HepG2 (cell line): ENCODE measurements at regions not wholly inside any gene's neighbourhood (a gene's known extent, or its start where the extent isn't known, plus 50 kb on each side); places are given as distances from the start of the nearest gene placed in this dataset.
"Not testable (repeated sequence)": the region's sequence is repeated elsewhere in the genome, so short reads cannot be mapped to it uniquely, and the experiment has no call there.

Experiments used
- ATAC-seq: fragments of 200-7000 bp; cut with Tn5 transposase; 3 replicates; pipeline ENCODE4 v1.9.1; 2020; ENCODE audit warnings: mild to moderate bottlenecking, moderate library complexity
- BruUV-seq: library from RNA; stranded (reverse); fragments of 400-500 nt; replicated peaks from 2 replicates; lab custom pipeline; 2021; lab: Mats Ljungman, UMichigan
- CTCF ChIA-PET: fragments of 300-600 bp; formaldehyde crosslinking; extraction: SDS; loops from one replicate; lab custom pipeline; 2021; ENCODE audit warnings: low total read pairs, inconsistent platforms, low intra/inter-chr PET ratio; lab: Yijun Ruan, JAX
- POLR2A ChIA-PET: fragments of 350-600 bp; sonication (Branson Sonifier 250); formaldehyde crosslinking; loops from one replicate; lab custom pipeline; 2020; ENCODE audit warnings: antibody characterized with exemption, inconsistent platforms; lab: Yijun Ruan, JAX
- DNase-seq: peaks from one replicate; pipeline ENCODE4 v3.0.0-alpha.2; 2015; ENCODE audit warnings: low spot score
- FAIRE-seq: peaks from 3 replicates; lab custom pipeline; 2011; peaks lifted over from hg19 to GRCh38; lab: Jason Lieb, UNC
- H2AFZ ChIP-seq: one replicate; pipeline ENCODE4 v1.6.1; 2011; ENCODE audit warnings: low read length, inconsistent platforms
- H3K27ac ChIP-seq: fragments of 300-600 bp; 3 replicates; pipeline ENCODE4 v1.8.0; 2011; ENCODE audit warnings: mixed run types, mild to moderate bottlenecking, mixed read lengths, low read length, inconsistent platforms; ENCODE audit not compliant: insufficient read depth; ENCODE audit errors: extremely low read length
- H3K27me3 ChIP-seq, 2 experiments: fragments of 200-600 bp in 1 of 2; 2 replicates in 1 of 2; 3 replicates in 1 of 2; pipeline versions ENCODE4 v1.6.0 to v1.8.0; 2011; ENCODE audit warnings: low read length in 2 of 2, mild to moderate bottlenecking in 2 of 2, moderate library complexity in 2 of 2, inconsistent platforms in 1 of 2; ENCODE audit not compliant: insufficient read depth in 2 of 2, control insufficient read depth in 1 of 2
- H3K36me3 ChIP-seq, 2 experiments: fragments of 200-600 bp in 1 of 2; replicated peaks in 1 of 2; 2 replicates in 1 of 2; 3 replicates in 1 of 2; pipeline versions ENCODE4 v1.5.1 to v1.8.0; 2011; ENCODE audit warnings: low read length in 2 of 2, inconsistent platforms in 1 of 2; ENCODE audit not compliant: insufficient read depth in 2 of 2, control insufficient read depth in 1 of 2
- H3K4me1 ChIP-seq: 2 replicates; pipeline ENCODE4 v1.5.1; 2012; ENCODE audit warnings: low read length, inconsistent platforms; ENCODE audit not compliant: insufficient read depth
- H3K4me2 ChIP-seq: 2 replicates; pipeline ENCODE4 v1.6.0; 2011; ENCODE audit warnings: low read depth, low read length, inconsistent platforms
- H3K4me3 ChIP-seq, 3 experiments: fragments of 200-600 bp in 1 of 3; sonication (generic), shearing (Covaris generic) in 1 of 3; replicated peaks in 1 of 3; 2 replicates each; pipeline ENCODE4 v1.5.1; 2011 to 2016; ENCODE audit warnings: low read length in 3 of 3, inconsistent platforms in 2 of 3, low read depth in 2 of 3, mild to moderate bottlenecking in 2 of 3, control low read depth in 1 of 3, mixed read lengths in 1 of 3; ENCODE audit not compliant: insufficient read depth in 1 of 3
- H3K79me2 ChIP-seq: one replicate; pipeline ENCODE4 v1.6.1; 2011; ENCODE audit warnings: low read length, inconsistent platforms; ENCODE audit not compliant: insufficient read depth
- H3K9ac ChIP-seq: 2 replicates; pipeline ENCODE4 v1.6.0; 2011; ENCODE audit warnings: mild to moderate bottlenecking, low read depth, low read length, inconsistent platforms; ENCODE audit not compliant: insufficient read depth
- H3K9me3 ChIP-seq: 2 replicates; pipeline ENCODE4 v1.5.1; 2012; ENCODE audit warnings: mild to moderate bottlenecking, low read length
- H4K20me1 ChIP-seq: 2 replicates; pipeline ENCODE4 v1.6.0; 2011; ENCODE audit warnings: inconsistent platforms, mild to moderate bottlenecking, low read length, moderate library complexity; ENCODE audit not compliant: insufficient read depth
- DMAP1 ChIP-seq: IDR thresholded peaks from 2 replicates; pipeline ENCODE4 v1.6.1; 2016
- DNMT3B ChIP-seq: conservative IDR thresholded peaks from 2 replicates; pipeline ENCODE4 v1.6.1; 2016; ENCODE audit warnings: missing biosample characterization, control low read depth
- JDP2 ChIP-seq: sonication (generic); formaldehyde crosslinking; IDR thresholded peaks from 2 replicates; pipeline ENCODE4 v1.8.1; 2022; ENCODE audit warnings: missing genetic modification reagents, borderline replicate concordance
- TOE1 ChIP-seq: sonication (generic); formaldehyde crosslinking; IDR thresholded peaks from 2 replicates; pipeline ENCODE4 v1.4.0; 2020; ENCODE audit warnings: mild to moderate bottlenecking, missing genetic modification reagents
- ZNF598 ChIP-seq: sonication (generic); formaldehyde crosslinking; IDR thresholded peaks from 2 replicates; pipeline ENCODE4 v1.5.1; 2020; ENCODE audit warnings: mild to moderate bottlenecking, missing genetic modification reagents, borderline replicate concordance
- WGBS: methylation state at CpG from one replicate; pipeline ENCODE4 v1.1.6; 2017; ENCODE audit warnings: low lambda C conversion rate; 5-methylcytosine and 5-hydroxymethylcytosine counted together
- in situ Hi-C: cut with HindIII; loops from 2 replicates; pipeline ENCODE4 v1.10.0; 2017; ENCODE audit warnings: low pct_unique_long_range_greater_than_20kb; ENCODE audit not compliant: extremely low pct_ligation_motif_present
- intact Hi-C: fragments of 100-400 bp; cut with micrococcal nuclease; formaldehyde crosslinking; loops from one replicate; pipeline ENCODE4 v1.10.0; 2022; ENCODE audit not compliant: unreplicated experiment
- TF ChIP-seq, protein P1 (sequence below): sonication (generic); formaldehyde crosslinking; IDR thresholded peaks from 2 replicates; pipeline ENCODE4 v1.8.1; 2023; ENCODE audit warnings: mild to moderate bottlenecking, inconsistent platforms, moderate library complexity, missing genetic modification reagents, borderline replicate concordance

DNA sequence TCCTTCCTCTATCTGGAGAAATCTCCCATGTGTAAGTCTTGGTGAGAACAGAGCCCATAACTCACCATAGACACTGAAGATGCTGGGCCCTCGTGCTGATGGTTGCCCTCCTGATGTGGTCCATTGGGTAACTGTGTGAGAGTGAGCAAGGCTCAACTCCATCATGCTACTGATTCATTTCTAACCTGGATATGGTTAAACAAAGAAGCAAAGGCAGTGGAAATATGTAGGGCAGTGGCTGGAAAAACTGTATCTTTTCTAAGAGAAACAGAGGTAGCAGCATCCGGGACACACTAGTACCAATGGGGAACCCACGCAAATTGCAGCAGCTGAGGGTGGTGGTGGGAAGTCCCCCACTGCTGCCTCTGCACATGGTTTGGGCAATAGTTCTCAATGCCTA is 221.7 kb downstream of the KLF6 start:
- H3K27me3 ChIP-seq: peaks cover 0 to 12% of the 10 kb centered on the region in 2 experiments; a peak in 3 of 5 replicates
- ATAC-seq (no peak), DNase-seq (no peak), FAIRE-seq (no peak)
- no TSS peak for BruUV-seq
- in situ Hi-C loops: no loop called here
- POLR2A ChIA-PET: no interaction called here
- TF ChIP-seq TOE1 (CRISPR knock-in tag): no peak
- no peak for TF ChIP-seq ZNF598 (CRISPR knock-in tag)
- TF ChIP-seq DMAP1: no peak
- no peak for TF ChIP-seq JDP2 (CRISPR knock-in tag)
- no peak for TF ChIP-seq DNMT3B (CRISPR knock-in tag)
- TF ChIP-seq, protein P1, sequence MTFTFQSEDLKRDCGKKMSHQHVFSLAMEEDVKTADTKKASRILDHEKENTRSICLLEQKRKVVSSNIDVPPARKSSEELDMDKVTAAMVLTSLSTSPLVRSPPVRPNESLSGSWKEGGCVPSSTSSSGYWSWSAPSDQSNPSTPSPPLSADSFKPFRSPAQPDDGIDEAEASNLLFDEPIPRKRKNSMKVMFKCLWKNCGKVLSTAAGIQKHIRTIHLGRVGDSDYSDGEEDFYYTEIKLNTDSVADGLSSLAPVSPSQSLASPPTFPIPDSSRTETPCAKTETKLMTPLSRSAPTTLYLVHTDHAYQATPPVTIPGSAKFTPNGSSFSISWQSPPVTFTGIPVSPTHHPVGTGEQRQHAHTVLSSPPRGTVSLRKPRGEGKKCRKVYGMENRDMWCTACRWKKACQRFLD: no peak
- H3K79me2 ChIP-seq: no peaks in the 10 kb centered on the region
- H4K20me1 ChIP-seq: no peaks in the 10 kb centered on the region
- WGBS: 14% methylated on average over 3 of the region's 3 CpGs
- no peak overlapping the region for H3K9ac ChIP-seq
- H3K36me3 ChIP-seq: no peaks in the 10 kb centered on the region
- H2AFZ ChIP-seq: no peak overlapping the region
- intact Hi-C loops: no loop called here
- CTCF ChIA-PET: no interaction called here
- H3K9me3 ChIP-seq: no peaks in the 10 kb centered on the region
- no peak overlapping the region for H3K27ac ChIP-seq
- H3K4me2 ChIP-seq: no peak overlapping the region
- no peaks in the 10 kb centered on the region for H3K4me1 ChIP-seq
- no peak overlapping the region for H3K4me3 ChIP-seq

DNA sequence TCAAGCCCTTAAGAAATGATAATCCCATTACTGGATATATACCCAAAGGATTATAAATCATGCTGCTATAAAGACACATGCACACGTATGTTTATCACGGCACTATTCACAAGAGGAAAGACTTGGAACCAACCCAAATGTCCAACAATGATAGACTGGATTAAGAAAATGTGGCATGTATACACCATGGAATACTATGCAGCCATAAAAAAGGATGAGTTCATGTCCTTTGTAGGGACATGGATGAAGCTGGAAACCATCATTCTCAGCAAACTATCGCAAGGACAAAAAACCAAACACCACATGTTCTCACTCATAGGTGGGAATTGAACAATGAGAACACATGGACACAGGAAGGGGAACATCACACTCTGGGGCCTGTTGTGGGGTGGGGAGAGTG is 224.4 kb downstream of the KLF6 start:
- H3K27ac ChIP-seq, H3K9ac ChIP-seq, DNase-seq, H3K4me1 ChIP-seq, H4K20me1 ChIP-seq, POLR2A ChIA-PET, FAIRE-seq, H3K4me3 ChIP-seq, H3K79me2 ChIP-seq, BruUV-seq, H3K36me3 ChIP-seq, in situ Hi-C loops, H2AFZ ChIP-seq, H3K9me3 ChIP-seq, H3K4me2 ChIP-seq, CTCF ChIA-PET, H3K27me3 ChIP-seq, ATAC-seq, intact Hi-C loops: not testable (repeated sequence)
- WGBS: 1% methylated on average over 3 of the region's 3 CpGs
